ENCODE measurements at regions not wholly inside any gene's neighbourhood (a gene's known extent, or its start where the extent isn't known, plus 50 kb on each side); places are given as distances from the start of the nearest gene placed in this dataset.

- TF ChIP-seq, protein P1, sequence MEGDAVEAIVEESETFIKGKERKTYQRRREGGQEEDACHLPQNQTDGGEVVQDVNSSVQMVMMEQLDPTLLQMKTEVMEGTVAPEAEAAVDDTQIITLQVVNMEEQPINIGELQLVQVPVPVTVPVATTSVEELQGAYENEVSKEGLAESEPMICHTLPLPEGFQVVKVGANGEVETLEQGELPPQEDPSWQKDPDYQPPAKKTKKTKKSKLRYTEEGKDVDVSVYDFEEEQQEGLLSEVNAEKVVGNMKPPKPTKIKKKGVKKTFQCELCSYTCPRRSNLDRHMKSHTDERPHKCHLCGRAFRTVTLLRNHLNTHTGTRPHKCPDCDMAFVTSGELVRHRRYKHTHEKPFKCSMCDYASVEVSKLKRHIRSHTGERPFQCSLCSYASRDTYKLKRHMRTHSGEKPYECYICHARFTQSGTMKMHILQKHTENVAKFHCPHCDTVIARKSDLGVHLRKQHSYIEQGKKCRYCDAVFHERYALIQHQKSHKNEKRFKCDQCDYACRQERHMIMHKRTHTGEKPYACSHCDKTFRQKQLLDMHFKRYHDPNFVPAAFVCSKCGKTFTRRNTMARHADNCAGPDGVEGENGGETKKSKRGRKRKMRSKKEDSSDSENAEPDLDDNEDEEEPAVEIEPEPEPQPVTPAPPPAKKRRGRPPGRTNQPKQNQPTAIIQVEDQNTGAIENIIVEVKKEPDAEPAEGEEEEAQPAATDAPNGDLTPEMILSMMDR (IDR thresholded peaks at IDR 0.05): no peak
- TF ChIP-seq POLR2A (IDR thresholded peaks at IDR 0.05): no peak
- TF ChIP-seq EP300 (IDR thresholded peaks at IDR 0.05): no peak
These were observed 49.9 kb upstream of the COL1A2 start for GRCh38 chr7:94344826-94345225.
